Mammary epithelial cell (primary cell): ENCODE measurements at regions not wholly inside any gene's neighbourhood (a gene's known extent, or its start where the extent isn't known, plus 50 kb on each side); places are given as distances from the start of the nearest gene placed in this dataset.

ENCODE experiments used
- CTCF ChIP-seq, 2 donors: IDR thresholded peaks in 1 of 2; conservative IDR thresholded peaks in 1 of 2; 2 replicates each; pipeline ENCODE4 v1.5.1; 2011 to 2012; ENCODE audit warnings: inconsistent platforms in 2 of 2, low read length in 2 of 2, mild to moderate bottlenecking in 2 of 2, control low read depth in 1 of 2, low read depth in 1 of 2; ENCODE audit not compliant: insufficient read depth in 1 of 2; ENCODE audit errors: extremely low read depth in 1 of 2
- EZH2 ChIP-seq: IDR thresholded peaks from 2 replicates; pipeline ENCODE4 v1.6.1; 2012; ENCODE audit warnings: low read length, inconsistent platforms, borderline replicate concordance

GRCh38 chrX:38929966-38930421, 128.7 kb downstream of the MID1IP1 start:
- no peak for TF ChIP-seq CTCF (conservative IDR thresholded peaks at IDR 0.05 in 1 of 2, IDR thresholded peaks at IDR 0.05 in 1 of 2; ENCODE audit: extremely low read depth in 1 of 2, insufficient read depth in 1 of 2, low read depth in 1 of 2, low read length in 2 of 2)
- no peak for TF ChIP-seq EZH2
